ENCODE measurements at regions not wholly inside any gene's neighbourhood (a gene's known extent, or its start where the extent isn't known, plus 50 kb on each side); places are given as distances from the start of the nearest gene placed in this dataset.

DNA sequence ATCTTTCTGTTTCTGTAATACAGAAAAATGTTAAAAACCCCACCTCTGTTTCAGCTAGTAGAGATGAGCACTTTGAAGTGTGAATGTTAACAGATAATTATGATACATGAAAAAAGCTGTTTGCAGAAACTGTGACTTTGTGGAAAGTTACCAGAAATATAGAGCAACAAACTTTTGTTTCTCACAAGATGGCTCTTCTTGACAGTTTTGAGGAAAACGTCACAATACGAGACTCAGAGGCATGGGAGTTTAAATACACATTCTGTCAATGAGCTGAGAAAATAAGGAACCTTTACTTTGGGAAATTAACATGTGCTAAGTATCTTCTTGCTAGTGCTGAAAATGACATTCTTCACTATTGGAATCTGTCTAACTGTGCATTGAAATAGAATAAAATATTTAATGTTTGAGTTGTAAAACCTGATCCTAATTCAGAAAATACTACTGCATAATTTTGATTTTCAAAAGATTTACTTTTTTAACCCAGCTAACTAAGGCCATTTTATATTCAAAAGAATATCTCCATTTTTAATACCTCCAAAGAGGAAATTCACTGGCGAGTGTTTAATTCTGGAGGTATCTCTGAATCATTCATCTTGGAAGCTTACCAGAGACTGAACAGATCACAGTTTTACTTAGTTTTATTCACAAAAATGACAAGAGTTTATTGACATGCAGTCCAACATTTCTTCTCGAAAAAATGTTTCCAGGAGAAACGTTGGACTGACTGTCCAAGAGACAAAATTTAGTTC lies 308.9 kb upstream of the LRFN5 start:
- TF ChIP-seq, protein P1, sequence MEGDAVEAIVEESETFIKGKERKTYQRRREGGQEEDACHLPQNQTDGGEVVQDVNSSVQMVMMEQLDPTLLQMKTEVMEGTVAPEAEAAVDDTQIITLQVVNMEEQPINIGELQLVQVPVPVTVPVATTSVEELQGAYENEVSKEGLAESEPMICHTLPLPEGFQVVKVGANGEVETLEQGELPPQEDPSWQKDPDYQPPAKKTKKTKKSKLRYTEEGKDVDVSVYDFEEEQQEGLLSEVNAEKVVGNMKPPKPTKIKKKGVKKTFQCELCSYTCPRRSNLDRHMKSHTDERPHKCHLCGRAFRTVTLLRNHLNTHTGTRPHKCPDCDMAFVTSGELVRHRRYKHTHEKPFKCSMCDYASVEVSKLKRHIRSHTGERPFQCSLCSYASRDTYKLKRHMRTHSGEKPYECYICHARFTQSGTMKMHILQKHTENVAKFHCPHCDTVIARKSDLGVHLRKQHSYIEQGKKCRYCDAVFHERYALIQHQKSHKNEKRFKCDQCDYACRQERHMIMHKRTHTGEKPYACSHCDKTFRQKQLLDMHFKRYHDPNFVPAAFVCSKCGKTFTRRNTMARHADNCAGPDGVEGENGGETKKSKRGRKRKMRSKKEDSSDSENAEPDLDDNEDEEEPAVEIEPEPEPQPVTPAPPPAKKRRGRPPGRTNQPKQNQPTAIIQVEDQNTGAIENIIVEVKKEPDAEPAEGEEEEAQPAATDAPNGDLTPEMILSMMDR (IDR thresholded peaks at IDR 0.05): no peak
- TF ChIP-seq POLR2A (IDR thresholded peaks at IDR 0.05): no peak
